Colonic mucosa (tissue), 4 donors: ENCODE measurements at regions not wholly inside any gene's neighbourhood (a gene's known extent, or its start where the extent isn't known, plus 50 kb on each side); places are given as distances from the start of the nearest gene placed in this dataset.

ENCODE experiments used
- DNase-seq: peaks from one replicate; pipeline ENCODE4 v3.0.0-alpha.2; 2020
- H3K27ac ChIP-seq: fragments of 200-600 bp; one replicate; pipeline ENCODE4 v1.8.0; 2021
- H3K27me3 ChIP-seq: fragments of 200-600 bp; one replicate; pipeline ENCODE4 v1.8.0; 2021
- H3K36me3 ChIP-seq: fragments of 200-600 bp; one replicate; pipeline ENCODE4 v1.8.0; 2021
- H3K4me1 ChIP-seq: fragments of 200-600 bp; one replicate; pipeline ENCODE4 v1.8.0; 2021; ENCODE audit warnings: mild to moderate bottlenecking
- H3K4me3 ChIP-seq: fragments of 200-600 bp; one replicate; pipeline ENCODE4 v1.8.0; 2021
- H3K9ac ChIP-seq, 2 donors: one replicate each; pipeline ENCODE4 v1.7.0; 2013; ENCODE audit warnings: control low read depth in 2 of 2, low read depth in 2 of 2, low read length in 2 of 2
- H3K9me3 ChIP-seq: fragments of 200-600 bp; one replicate; pipeline ENCODE4 v1.8.0; 2021
- CTCF ChIP-seq: fragments of 200-600 bp; IDR thresholded peaks from one replicate; pipeline ENCODE4 v1.8.0; 2022; ENCODE audit warnings: antibody characterized with exemption, mild to moderate bottlenecking
- intact Hi-C: fragments of 100-400 bp; cut with DNase I; formaldehyde crosslinking; loops from one replicate; pipeline ENCODE4 v1.14.1; 2022
- donor health status: healthy.
- donor health status: DM: no; HTN: no; CAD: no.
- donor health status: DM: no; HTN: no; CAD: no.

DNA sequence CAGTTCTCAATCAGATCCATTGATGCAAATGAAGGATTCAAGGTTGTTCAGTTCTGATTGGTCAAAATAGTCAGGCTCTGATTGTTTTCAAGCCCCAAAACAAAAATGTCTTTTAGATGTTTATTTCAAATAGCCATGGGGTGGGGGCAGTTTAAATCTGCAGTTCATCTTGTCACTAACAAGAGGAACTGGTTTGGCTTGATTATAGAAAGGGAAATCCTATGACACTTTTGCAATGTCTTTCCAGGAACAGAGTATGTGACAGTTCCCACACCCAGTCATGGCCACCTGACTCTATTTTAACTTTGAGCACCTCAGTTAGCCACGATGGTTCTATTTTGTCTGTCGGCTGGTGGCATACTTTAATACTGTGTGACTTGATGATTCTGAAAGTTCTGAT lies 1544.1 kb downstream of the PLA2G4A start:
- H3K27me3 ChIP-seq, result no peaks in the 10 kb centered on the region
- TF ChIP-seq CTCF, result no peak
- no peak for DNase-seq
- H3K27ac ChIP-seq, result no peak overlapping the region
- no peak overlapping the region for H3K9ac ChIP-seq
- no peak overlapping the region for H3K4me3 ChIP-seq
- H3K36me3 ChIP-seq, result no peaks in the 10 kb centered on the region
- intact Hi-C loops, result no loop called here
- H3K4me1 ChIP-seq, result no peaks in the 10 kb centered on the region
- H3K9me3 ChIP-seq, result no peaks in the 10 kb centered on the region

GRCh38 chr1:188382851-188383250 lies 1554.1 kb downstream of the PLA2G4A start:
- Histone ChIP-seq H3K4me1 (no peaks in the 10 kb centered on the region), H3K9ac (no peak overlapping the region), H3K9me3 (no peaks in the 10 kb centered on the region), H3K36me3 (no peaks in the 10 kb centered on the region), H3K27ac (no peak overlapping the region), H3K4me3 (no peak overlapping the region), H3K27me3 (no peaks in the 10 kb centered on the region)
- no peak for TF ChIP-seq CTCF
- intact Hi-C loops, result no loop called here
- no peak for DNase-seq

GRCh38 chr1:188386161-188386560 lies 1557.4 kb downstream of the PLA2G4A start:
- TF ChIP-seq CTCF, result no peak

GRCh38 chr1:188386666-188387065 lies 1557.9 kb downstream of the PLA2G4A start:
- no peak for DNase-seq
- H3K9me3 ChIP-seq, result no peaks in the 10 kb centered on the region
- H3K36me3 ChIP-seq, result no peaks in the 10 kb centered on the region
- no peak overlapping the region for H3K4me3 ChIP-seq
- H3K4me1 ChIP-seq, result no peaks in the 10 kb centered on the region
- no peaks in the 10 kb centered on the region for H3K27me3 ChIP-seq
- no peak overlapping the region for H3K27ac ChIP-seq
- H3K9ac ChIP-seq, result no peak overlapping the region
- intact Hi-C loops, result no loop called here
- no peak for TF ChIP-seq CTCF

More at GRCh38 chr1:188386161-188386560, 1557.4 kb downstream of the PLA2G4A start:
- no peak overlapping the region for H3K9ac ChIP-seq
- intact Hi-C loops, result no loop called here
- H3K9me3 ChIP-seq, result no peaks in the 10 kb centered on the region
- H3K4me1 ChIP-seq, result no peaks in the 10 kb centered on the region
- no peak overlapping the region for H3K27ac ChIP-seq
- H3K36me3 ChIP-seq, result no peaks in the 10 kb centered on the region
- no peak overlapping the region for H3K4me3 ChIP-seq
- DNase-seq, result no peak
- H3K27me3 ChIP-seq, result no peaks in the 10 kb centered on the region

GRCh38 chr1:188394677-188395076 lies 1565.9 kb downstream of the PLA2G4A start:
- H3K9me3 ChIP-seq, result no peaks in the 10 kb centered on the region
- no peaks in the 10 kb centered on the region for H3K27me3 ChIP-seq
- no peaks in the 10 kb centered on the region for H3K4me1 ChIP-seq
- H3K9ac ChIP-seq, result no peak overlapping the region
- TF ChIP-seq CTCF, result no peak
- no peaks in the 10 kb centered on the region for H3K36me3 ChIP-seq
- intact Hi-C loops, result no loop called here
- H3K4me3 ChIP-seq, result no peak overlapping the region
- H3K27ac ChIP-seq, result no peak overlapping the region
- no peak for DNase-seq

DNA sequence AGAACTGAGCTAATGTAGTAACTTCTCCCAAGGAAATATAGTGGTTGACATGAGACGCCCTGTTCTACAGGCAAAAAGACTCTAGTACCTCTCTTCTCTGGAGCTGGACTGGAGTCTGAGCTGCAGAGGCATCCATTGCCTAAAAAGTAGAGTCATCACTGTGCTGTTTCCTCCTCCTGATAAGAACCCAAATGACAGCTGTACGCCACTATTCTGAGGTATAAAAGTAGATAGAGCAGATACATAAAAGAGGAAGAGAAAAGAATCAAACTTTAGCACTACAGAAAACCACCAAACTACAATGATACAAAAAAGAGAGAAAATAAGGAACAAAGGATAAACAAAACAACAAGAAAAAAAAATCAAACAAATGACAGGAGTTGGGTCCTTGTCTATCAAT lies 1568.8 kb downstream of the PLA2G4A start:
- no peak overlapping the region for H3K27ac ChIP-seq
- H3K4me3 ChIP-seq, result no peak overlapping the region
- no peaks in the 10 kb centered on the region for H3K9me3 ChIP-seq
- intact Hi-C loops, result no loop called here
- DNase-seq, result no peak
- TF ChIP-seq CTCF, result no peak
- no peak overlapping the region for H3K9ac ChIP-seq
- no peaks in the 10 kb centered on the region for H3K4me1 ChIP-seq
- H3K27me3 ChIP-seq, result no peaks in the 10 kb centered on the region
- H3K36me3 ChIP-seq, result no peaks in the 10 kb centered on the region
